ENCODE measurements at regions not wholly inside any gene's neighbourhood (a gene's known extent, or its start where the extent isn't known, plus 50 kb on each side); places are given as distances from the start of the nearest gene placed in this dataset.

GRCh38 chr2:235345745-235346144 is 148.1 kb upstream of the AGAP1 start:
- Mint-ChIP-seq H3K4me1 (ENCODE audit: unreplicated experiment) (peaks cover 6% of the 10 kb centered on the region), H3K4me3 (ENCODE audit: unreplicated experiment) (no peak overlapping the region), H3K9me3 (ENCODE audit: unreplicated experiment) (peaks cover 4% of the 10 kb centered on the region), H3K27ac (ENCODE audit: unreplicated experiment) (no peak overlapping the region), H3K27me3 (ENCODE audit: unreplicated experiment) (peaks cover 5% of the 10 kb centered on the region), H3K36me3 (ENCODE audit: low read depth, unreplicated experiment) (no peaks in the 10 kb centered on the region)
- DNase-seq (ENCODE audit: low spot score), result no peak
- TF ChIP-seq CTCF (IDR thresholded peaks at IDR 0.05; ENCODE audit: unreplicated experiment), result no peak

- Mint-ChIP-seq H3K27ac (ENCODE audit: unreplicated experiment) (no peak overlapping the region), H3K36me3 (ENCODE audit: low read depth, unreplicated experiment) (no peaks in the 10 kb centered on the region)
These were observed 146.2 kb upstream of the AGAP1 start for GRCh38 chr2:235347691-235348090.

DNA sequence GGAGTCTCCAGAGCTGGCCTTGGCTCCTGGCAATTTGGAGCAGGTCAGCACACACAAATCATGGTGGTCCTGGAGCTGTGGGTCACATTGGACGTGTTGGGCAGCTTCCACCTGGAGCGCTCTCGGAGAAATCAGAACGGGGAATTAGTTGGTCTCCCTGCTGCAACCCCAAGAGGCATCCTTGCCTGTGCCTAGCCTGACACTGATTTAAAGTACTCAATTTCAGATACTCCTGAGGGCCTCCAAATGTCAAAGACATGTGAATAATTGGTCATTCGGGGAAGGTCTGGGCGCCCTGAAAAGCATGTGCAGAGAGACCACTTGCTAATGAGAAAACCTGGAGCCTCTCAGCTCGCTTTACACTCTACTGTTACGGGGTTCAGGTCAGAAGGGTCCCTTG is 145.5 kb upstream of the AGAP1 start:
- Mint-ChIP-seq H3K9me3 (ENCODE audit: unreplicated experiment) (peaks cover 4% of the 10 kb centered on the region), H3K27me3 (ENCODE audit: unreplicated experiment) (peaks cover 8% of the 10 kb centered on the region), H3K4me3 (ENCODE audit: unreplicated experiment) (no peak overlapping the region), H3K27ac (ENCODE audit: unreplicated experiment) (no peak overlapping the region), H3K4me1 (ENCODE audit: unreplicated experiment) (peaks cover 6% of the 10 kb centered on the region), H3K36me3 (ENCODE audit: low read depth, unreplicated experiment) (no peaks in the 10 kb centered on the region)
- no peak for DNase-seq (ENCODE audit: low spot score)
- no peak for TF ChIP-seq CTCF (IDR thresholded peaks at IDR 0.05; ENCODE audit: unreplicated experiment)

More at GRCh38 chr2:235347691-235348090, 146.2 kb upstream of the AGAP1 start:
- no peak overlapping the region for H3K4me3 Mint-ChIP-seq (ENCODE audit: unreplicated experiment)
- no peak for TF ChIP-seq CTCF (IDR thresholded peaks at IDR 0.05; ENCODE audit: unreplicated experiment)
- no peak for DNase-seq (ENCODE audit: low spot score)
- H3K9me3 Mint-ChIP-seq (ENCODE audit: unreplicated experiment), result peaks cover 4% of the 10 kb centered on the region
- peaks cover 8% of the 10 kb centered on the region for H3K27me3 Mint-ChIP-seq (ENCODE audit: unreplicated experiment)
- H3K4me1 Mint-ChIP-seq (ENCODE audit: unreplicated experiment), result peaks cover 6% of the 10 kb centered on the region

DNA sequence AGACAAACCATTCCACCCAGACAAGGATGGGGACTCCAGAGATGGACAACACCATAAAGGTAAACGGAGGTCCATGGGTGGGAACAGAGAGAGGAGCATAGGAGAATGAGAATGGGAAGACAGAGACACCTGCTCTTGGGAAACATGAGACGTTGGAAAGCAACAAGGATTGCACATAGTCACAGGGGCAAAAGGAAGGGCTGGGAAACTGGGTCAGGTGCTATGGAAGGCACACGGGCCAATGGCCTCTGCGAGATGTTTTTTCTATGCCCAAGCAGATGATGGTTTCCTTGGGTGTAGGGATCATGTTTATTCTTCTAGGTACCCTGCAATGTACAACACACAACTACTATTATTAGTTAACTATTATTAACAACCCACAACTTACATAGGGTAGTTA is 143.6 kb upstream of the AGAP1 start:
- Mint-ChIP-seq H3K4me1 (ENCODE audit: unreplicated experiment) (peaks cover 6% of the 10 kb centered on the region), H3K4me3 (ENCODE audit: unreplicated experiment) (no peak overlapping the region), H3K9me3 (ENCODE audit: unreplicated experiment) (peaks cover 4% of the 10 kb centered on the region), H3K27ac (ENCODE audit: unreplicated experiment) (no peak overlapping the region), H3K36me3 (ENCODE audit: low read depth, unreplicated experiment) (no peaks in the 10 kb centered on the region), H3K27me3 (ENCODE audit: unreplicated experiment) (peaks cover 8% of the 10 kb centered on the region)
- no peak for TF ChIP-seq CTCF (IDR thresholded peaks at IDR 0.05; ENCODE audit: unreplicated experiment)
- no peak for DNase-seq (ENCODE audit: low spot score)

DNA sequence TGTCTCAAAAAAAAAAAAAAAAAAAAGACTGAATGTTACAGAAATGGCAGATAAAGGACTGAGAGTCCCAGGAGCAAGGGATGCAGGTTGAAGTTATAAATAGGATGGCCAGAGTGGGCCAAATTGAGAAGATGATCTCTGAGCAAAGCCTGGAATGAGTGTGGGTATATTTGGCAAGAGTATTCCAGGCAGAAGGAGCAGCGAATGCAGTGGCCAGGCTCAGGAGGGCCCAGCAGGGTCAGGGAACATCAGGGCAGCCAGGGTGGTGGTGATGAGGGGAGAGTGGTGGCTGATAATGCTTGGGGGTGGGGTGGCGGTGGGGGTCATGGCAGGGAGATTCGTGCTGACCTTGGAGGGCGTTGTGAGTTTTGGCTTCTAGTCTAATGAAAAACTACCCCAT is 141.3 kb upstream of the AGAP1 start:
- H3K4me1 Mint-ChIP-seq (ENCODE audit: unreplicated experiment), result peaks cover 6% of the 10 kb centered on the region
- no peak for TF ChIP-seq CTCF (IDR thresholded peaks at IDR 0.05; ENCODE audit: unreplicated experiment)
- no peaks in the 10 kb centered on the region for H3K36me3 Mint-ChIP-seq (ENCODE audit: low read depth, unreplicated experiment)
- H3K9me3 Mint-ChIP-seq (ENCODE audit: unreplicated experiment), result no peaks in the 10 kb centered on the region
- H3K27ac Mint-ChIP-seq (ENCODE audit: unreplicated experiment), result no peak overlapping the region
- no peak overlapping the region for H3K4me3 Mint-ChIP-seq (ENCODE audit: unreplicated experiment)
- peaks cover 9% of the 10 kb centered on the region for H3K27me3 Mint-ChIP-seq (ENCODE audit: unreplicated experiment)
- DNase-seq (ENCODE audit: low spot score), result no peak

Data from endothelial cell (in vitro differentiated cells).